GM12891 (cell line): ENCODE measurements at regions not wholly inside any gene's neighbourhood (a gene's known extent, or its start where the extent isn't known, plus 50 kb on each side); places are given as distances from the start of the nearest gene placed in this dataset.
"Not testable (repeated sequence)": the region's sequence is repeated elsewhere in the genome, so short reads cannot be mapped to it uniquely, and the experiment has no call there.

ENCODE experiments used
- DNase-seq: peaks from one replicate; pipeline ENCODE4 v3.0.0; 2011; ENCODE audit warnings: low spot score; ENCODE audit not compliant: insufficient read length
- FAIRE-seq: peaks from 2 replicates; lab custom pipeline; 2011; peaks lifted over from hg19 to GRCh38; lab: Jason Lieb, UNC
- PAX5 ChIP-seq: IDR thresholded peaks from 2 replicates; pipeline ENCODE4 v1.6.1; 2011; ENCODE audit warnings: low read length, moderate library complexity, mild to moderate bottlenecking; ENCODE audit not compliant: insufficient read depth, severe bottlenecking
- POLR2A ChIP-seq: IDR thresholded peaks from 2 replicates; pipeline ENCODE4 v1.6.1; 2011; ENCODE audit warnings: low read depth, low read length, control low read depth
- POLR2AphosphoS5 ChIP-seq: IDR thresholded peaks from 2 replicates; pipeline ENCODE4 v1.6.1; 2011; ENCODE audit warnings: low read depth, low read length, control low read depth
- POU2F2 ChIP-seq: IDR thresholded peaks from 2 replicates; pipeline ENCODE4 v1.6.1; 2011; ENCODE audit warnings: low read depth, mild to moderate bottlenecking, control low read depth, low read length, moderate library complexity
- SPI1 ChIP-seq: IDR thresholded peaks from 2 replicates; pipeline ENCODE4 v1.6.1; 2011; ENCODE audit warnings: low read depth, low read length, control low read depth
- TAF1 ChIP-seq: IDR thresholded peaks from 2 replicates; pipeline ENCODE4 v1.6.1; 2011; ENCODE audit warnings: low read depth, low read length, control low read depth

DNA sequence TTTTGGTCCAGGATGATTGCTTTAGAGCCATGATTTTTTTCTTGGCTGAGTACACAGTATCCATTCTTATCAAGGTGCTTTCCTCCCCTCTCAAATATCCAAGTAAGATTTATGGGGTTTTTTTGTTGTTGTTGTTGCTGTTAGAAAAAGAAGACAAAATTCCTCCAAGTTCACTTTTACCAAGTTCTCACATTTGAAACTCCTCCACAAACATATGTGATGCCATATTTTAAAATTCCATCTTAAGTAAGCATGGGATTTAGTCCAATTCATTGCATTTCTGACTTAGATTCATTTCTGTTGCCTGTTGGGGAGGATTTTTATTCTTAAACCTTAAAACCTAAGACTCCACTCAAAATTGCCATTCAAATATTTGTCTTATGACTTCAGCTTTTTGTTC lies 128.6 kb upstream of the SPATA12 start:
- DNase-seq = no peak
- no peak for FAIRE-seq
- TF ChIP-seq SPI1 (no peak), POLR2AphosphoS5 (no peak), POU2F2 (no peak), POLR2A (no peak), PAX5 (no peak), TAF1 (no peak)

DNA sequence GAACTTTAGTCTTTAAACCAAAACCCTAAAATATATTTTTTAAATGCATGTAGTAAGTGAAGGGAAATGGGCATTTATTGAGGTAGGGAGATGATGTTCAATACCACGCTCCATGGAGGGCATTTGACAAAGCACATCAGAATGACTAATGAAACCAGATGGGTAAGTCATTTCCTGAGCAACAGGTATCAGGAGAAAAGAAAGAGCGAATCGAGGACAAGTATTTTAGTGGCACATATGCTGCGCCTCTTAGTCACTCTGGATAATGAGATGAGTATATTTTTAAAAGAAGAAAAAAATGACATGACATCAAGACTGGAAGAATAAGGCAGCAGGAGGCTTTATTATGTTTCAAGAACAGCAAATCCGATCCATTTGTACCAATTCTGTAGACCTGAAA lies 129.0 kb upstream of the ARHGEF3 start:
- DNase-seq (no peak), FAIRE-seq (no peak)
- TF ChIP-seq SPI1 (no peak), TAF1 (no peak), POU2F2 (no peak), POLR2AphosphoS5 (no peak)

DNA sequence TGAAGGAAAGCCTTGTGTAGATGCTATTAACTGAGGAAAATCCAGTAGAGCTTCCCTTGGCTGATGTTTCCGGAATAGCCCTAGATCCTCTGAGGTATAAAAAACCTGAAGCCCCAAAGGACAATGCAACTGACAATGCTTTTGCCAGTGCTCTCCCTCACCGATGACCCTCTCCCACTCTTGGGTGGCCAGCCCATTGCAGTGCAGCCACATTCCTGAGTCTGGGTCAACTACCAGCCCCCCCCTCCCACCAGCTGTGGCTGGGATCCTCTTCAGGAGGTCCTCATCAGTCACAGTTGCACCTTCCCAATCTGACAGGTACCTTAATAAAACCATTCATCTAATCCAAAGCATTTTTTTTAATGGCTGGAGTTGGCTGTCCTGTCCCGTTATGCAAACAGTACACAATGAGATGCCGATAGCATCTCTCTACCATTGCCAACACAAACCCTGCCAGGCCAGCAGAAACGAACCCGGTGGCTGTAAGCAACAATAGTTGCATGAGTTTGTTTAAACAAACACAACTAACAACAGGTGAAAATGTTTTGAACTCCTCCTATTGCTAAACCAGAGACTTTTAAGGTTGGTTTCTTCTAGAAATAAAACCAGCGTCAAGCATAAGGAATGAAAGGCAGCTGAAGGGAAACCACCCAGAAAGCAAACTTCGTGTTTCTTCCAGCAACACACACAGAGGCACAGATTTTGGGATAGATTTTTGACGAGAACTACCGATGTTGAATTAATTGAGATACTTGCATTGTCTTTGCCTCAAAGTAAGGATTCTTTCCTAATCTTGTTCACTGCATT lies 128.3 kb upstream of the ARHGEF3 start:
- TF ChIP-seq PAX5 (no peak), POLR2AphosphoS5 (no peak)
- DNase-seq (no peak), FAIRE-seq (no peak)

DNA sequence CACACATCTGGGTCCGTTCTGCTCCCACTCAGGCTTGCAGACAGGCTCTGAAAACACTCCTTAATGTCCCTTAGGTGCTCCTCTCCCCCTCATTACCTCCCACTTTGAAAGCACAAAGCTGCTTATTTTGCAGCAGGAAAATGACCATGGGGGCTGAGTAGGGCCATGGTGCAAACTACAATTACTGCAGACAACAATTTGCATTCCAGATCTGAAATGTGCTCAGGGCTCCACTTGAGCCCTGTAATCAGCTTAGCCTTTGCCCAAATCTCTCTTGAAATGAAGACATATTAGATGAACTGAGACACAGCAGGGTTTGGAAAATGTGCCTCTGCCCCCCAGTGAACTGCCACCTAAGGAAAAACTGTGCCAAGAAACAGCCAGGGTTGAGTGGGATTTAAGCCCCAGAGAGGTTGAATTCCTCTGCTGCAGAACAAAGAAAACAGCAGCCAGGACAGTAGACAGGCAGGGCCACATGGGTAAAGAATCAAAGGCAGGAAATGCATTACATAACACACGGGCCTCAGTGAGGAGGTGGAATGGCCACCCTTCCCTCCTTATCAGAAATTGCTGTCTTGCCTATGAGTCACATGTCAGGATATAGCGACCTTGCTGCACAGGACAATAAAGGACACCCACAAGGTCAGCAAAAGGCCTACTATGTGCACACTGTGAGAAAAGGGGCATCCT lies 126.8 kb upstream of the ARHGEF3 start:
- TF ChIP-seq SPI1 (no peak), POU2F2 (no peak), TAF1 (no peak), POLR2AphosphoS5 (no peak), PAX5 (no peak), POLR2A (no peak)
- DNase-seq (no peak), FAIRE-seq (no peak)

DNA sequence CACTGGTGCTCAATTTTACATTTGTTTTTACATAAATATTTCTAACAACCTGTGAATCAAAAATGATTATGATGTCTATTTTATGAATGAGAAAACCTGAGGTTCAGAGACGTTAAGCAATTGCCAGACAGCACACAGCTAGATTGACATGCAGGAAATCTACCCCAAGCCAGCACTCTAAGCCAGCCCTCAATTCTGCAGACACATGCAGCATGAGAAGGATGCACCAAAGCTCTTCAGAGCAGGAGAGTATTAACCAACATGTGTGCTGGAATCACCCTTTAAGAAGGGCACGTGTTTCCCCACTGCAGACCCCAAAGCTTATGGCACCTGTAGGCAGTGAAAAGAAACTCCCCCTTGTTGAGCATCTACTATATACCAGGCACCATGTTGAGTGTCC lies 126.1 kb upstream of the ARHGEF3 start:
- FAIRE-seq = no peak
- TF ChIP-seq POLR2AphosphoS5 = no peak
- no peak for DNase-seq

DNA sequence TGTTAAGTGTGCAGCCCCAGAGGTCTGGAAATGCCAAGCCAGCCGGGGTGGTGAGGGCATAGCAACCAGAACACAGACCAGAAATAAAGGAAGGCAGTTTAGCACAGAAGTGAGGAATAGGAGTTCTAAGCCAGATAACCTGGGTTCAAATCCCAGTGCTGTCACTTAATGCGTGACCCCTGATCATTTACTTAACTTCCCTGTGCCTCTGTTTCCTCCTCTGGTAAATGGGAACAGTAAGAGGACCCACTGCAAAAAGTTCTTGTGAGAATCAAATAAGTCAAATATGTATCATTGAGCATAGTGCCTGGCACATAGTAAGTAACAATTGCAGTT lies 125.2 kb upstream of the ARHGEF3 start:
- no peak for FAIRE-seq
- DNase-seq = no peak
- TF ChIP-seq POU2F2 = no peak
- no peak for TF ChIP-seq PAX5
- no peak for TF ChIP-seq POLR2A
- TF ChIP-seq TAF1 = no peak
- TF ChIP-seq SPI1 = no peak
- TF ChIP-seq POLR2AphosphoS5 = no peak

DNA sequence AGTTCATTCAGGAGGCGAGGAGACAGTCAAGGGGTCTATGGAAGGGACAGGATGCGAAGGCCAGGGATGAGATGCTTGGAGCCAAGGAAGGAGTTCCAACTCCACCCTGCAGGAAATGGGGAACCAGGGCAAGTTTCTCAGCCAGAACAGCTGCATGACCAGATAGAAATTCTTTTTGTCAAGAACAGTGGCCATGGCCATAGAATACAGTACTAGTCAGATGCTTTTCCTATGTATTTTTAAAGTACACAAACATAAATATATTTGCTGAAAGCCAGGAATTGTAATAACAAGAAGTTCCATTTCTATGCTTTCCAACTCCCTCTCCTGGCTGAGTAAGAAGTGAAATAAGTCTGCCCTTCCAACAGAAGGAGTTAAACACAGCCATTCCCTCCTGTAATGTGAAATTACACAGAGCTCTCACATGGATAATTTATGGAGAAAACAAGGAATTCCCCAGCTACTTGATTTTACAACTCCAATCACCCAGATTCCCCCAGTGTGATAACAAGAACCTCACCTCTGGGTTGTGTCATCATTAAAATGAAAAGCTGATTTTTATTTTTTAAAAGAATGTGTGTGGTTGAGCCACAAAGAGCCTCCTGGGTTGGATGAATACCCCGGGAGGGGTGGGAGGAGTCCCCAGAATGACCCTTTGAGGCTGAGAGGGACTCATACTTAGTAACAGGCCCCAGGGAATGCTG lies 124.6 kb upstream of the ARHGEF3 start:
- FAIRE-seq (no peak), DNase-seq (no peak)
- TF ChIP-seq PAX5 (no peak), POU2F2 (no peak), POLR2AphosphoS5 (no peak), POLR2A (no peak), SPI1 (no peak), TAF1 (no peak)

DNA sequence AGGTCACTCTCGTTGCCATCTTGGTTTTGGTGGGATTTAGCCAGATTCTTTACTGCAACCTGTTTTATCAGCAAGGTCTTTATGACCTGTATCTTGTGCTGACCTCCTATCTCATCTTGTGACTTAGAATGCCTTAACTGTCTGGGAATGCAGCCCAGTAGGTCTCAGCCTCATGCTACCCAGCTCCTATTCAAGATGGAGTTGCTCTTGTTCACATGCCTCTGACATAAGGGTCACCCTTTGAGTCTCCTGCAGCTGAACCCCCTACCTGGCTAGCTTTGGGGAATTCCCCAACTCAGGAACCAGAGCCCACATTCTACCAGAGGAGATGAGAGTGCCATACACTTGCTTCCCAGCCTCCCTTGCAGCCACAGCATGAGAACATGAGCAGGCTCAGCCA lies 123.0 kb upstream of the ARHGEF3 start:
- DNase-seq, FAIRE-seq: not testable (repeated sequence)

DNA sequence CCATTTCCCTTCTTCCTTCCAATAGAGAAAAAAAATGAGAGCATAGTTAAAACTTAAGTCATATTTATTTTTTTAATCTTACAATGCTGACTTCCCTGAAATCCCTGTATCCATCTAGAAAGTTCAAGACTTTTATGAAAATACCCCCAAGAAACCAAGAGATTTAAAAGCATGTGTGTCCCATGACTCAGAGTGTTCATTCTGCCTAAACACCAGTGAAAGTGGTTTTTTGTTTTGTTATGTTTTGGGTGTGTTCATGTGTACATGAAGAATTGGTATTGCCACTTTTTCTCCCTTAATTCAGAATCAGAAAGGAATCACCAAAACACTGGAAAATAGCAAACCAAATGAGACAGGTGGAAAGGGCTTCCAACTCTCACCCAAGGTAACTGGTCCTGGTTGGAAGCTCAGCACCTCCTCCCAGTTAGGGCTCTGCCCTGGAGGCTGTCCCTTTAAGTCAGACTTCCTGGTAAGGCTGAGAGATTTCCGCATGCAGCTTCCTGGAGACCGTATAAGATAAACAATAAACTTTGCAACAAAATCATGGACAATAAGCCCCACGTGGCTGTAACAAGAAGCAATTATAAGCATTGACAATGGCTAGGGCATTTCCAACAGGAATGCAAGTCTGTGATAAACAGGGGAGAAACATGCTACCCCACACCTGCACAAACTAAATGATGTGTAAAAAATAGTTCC lies 121.9 kb upstream of the ARHGEF3 start:
- FAIRE-seq = peak; percentile 33
- DNase-seq = no peak
- TF ChIP-seq POLR2A (no peak), TAF1 (no peak), SPI1 (no peak), POU2F2 (no peak), POLR2AphosphoS5 (no peak), PAX5 (no peak)
